ENCODE measurements at regions not wholly inside any gene's neighbourhood (a gene's known extent, or its start where the extent isn't known, plus 50 kb on each side); places are given as distances from the start of the nearest gene placed in this dataset.

GRCh38 chr7:52486267-52486666, 549.2 kb upstream of the POM121L12 start:
- FAIRE-seq: no peak
- 62% methylated on average over 3 of the region's 3 CpGs; no CpG with 5 or more reads in 1 of the 2 experiments for WGBS, 2 experiments (ENCODE audit: extremely low coverage in 1 of 2, insufficient coverage in 1 of 2, insufficient read length in 1 of 2, insufficient replicate concordance in 2 of 2, low coverage in 1 of 2, low lambda C conversion rate in 2 of 2, missing lambda C conversion rate in 1 of 2)
- TF ChIP-seq CHD1 (IDR thresholded peaks at IDR 0.05; ENCODE audit: low read depth, low read length) (no peak), SIRT6 (IDR thresholded peaks at IDR 0.05; ENCODE audit: low read length) (no peak), GTF2F1 (IDR thresholded peaks at IDR 0.05; ENCODE audit: borderline replicate concordance, low read depth, low read length) (no peak), EGR1 (IDR thresholded peaks at IDR 0.05; ENCODE audit: borderline replicate concordance, low read depth, low read length) (no peak), NANOG (IDR thresholded peaks at IDR 0.05; ENCODE audit: insufficient read depth, low read depth, low read length, poor library complexity, severe bottlenecking) (no peak), FOSL1 (IDR thresholded peaks at IDR 0.05; ENCODE audit: insufficient read depth, low read depth, low read length) (no peak), POLR2AphosphoS5 (IDR thresholded peaks at IDR 0.05; ENCODE audit: low read depth, low read length) (no peak), RFX5 (IDR thresholded peaks at IDR 0.05; ENCODE audit: borderline replicate concordance, low read depth, low read length) (no peak), NRF1 (IDR thresholded peaks at IDR 0.05; ENCODE audit: low read depth, low read length) (no peak), SP4 (IDR thresholded peaks at IDR 0.05; ENCODE audit: low read length) (no peak), JUN (IDR thresholded peaks at IDR 0.05; ENCODE audit: low read depth, low read length) (no peak), JUND (IDR thresholded peaks at IDR 0.05; ENCODE audit: low read length) (no peak), PHF8 (conservative IDR thresholded peaks at IDR 0.05; ENCODE audit: low read depth, low read length) (no peak), EZH2 (IDR thresholded peaks at IDR 0.05; ENCODE audit: low read depth, low read length, severe bottlenecking) (no peak), SIN3A (conservative IDR thresholded peaks at IDR 0.05 in 1 of 2, IDR thresholded peaks at IDR 0.05 in 1 of 2; ENCODE audit: low read depth in 1 of 2, low read length in 2 of 2) (no peak), CHD2 (IDR thresholded peaks at IDR 0.05; ENCODE audit: low read length) (no peak)

More at GRCh38 chr7:52486267-52486666, 549.2 kb upstream of the POM121L12 start:
- no peak overlapping the region for H2BK120ac ChIP-seq (replicated peaks; ENCODE audit: low read depth, low read length)
- no peak for DNase-seq (ENCODE audit: low read depth in 1 of 2, low spot score in 2 of 2)
- H3K4me3 ChIP-seq (ENCODE audit: extremely low read depth in 1 of 4, insufficient read depth in 2 of 4, low read depth in 3 of 4, low read length in 4 of 4): no peak overlapping the region
- H3K14ac ChIP-seq (ENCODE audit: insufficient read length): no peak overlapping the region
- H2AFZ ChIP-seq (ENCODE audit: low read length): peak overlapping the region; percentile 67; the same call in 1 of the 2 replicates
- H3K4me1 ChIP-seq (replicated peaks in 1 of 4; ENCODE audit: control insufficient read depth in 3 of 4, insufficient read depth in 4 of 4, low read length in 3 of 4): no peaks in the 10 kb centered on the region; a peak in 1 of 7 replicates
- H3K23me2 ChIP-seq (ENCODE audit: low read depth, low read length): no peaks in the 10 kb centered on the region
- H2BK20ac ChIP-seq (ENCODE audit: low read length): 0 out of 2 replicates have a peak overlapping the region, but pooled peaks have one; percentile 34
- POLR2A ChIA-PET (ENCODE audit: partially characterized antibody): no interaction called here
- no peak overlapping the region for H4K91ac ChIP-seq (replicated peaks; ENCODE audit: insufficient read length, low read length)
- no peak overlapping the region for H3K23ac ChIP-seq (ENCODE audit: insufficient read length)
- H3K9ac ChIP-seq (replicated peaks in 1 of 4; ENCODE audit: extremely low read depth in 1 of 4, low read depth in 3 of 4, low read length in 3 of 4): no peak overlapping the region
- no peaks in the 10 kb centered on the region for H4K20me1 ChIP-seq (replicated peaks in 1 of 2; ENCODE audit: control insufficient read depth in 1 of 2, insufficient read depth in 2 of 2, low read length in 2 of 2)
- H2AK5ac ChIP-seq (ENCODE audit: low read depth, low read length): no peak overlapping the region
- no peaks in the 10 kb centered on the region; a peak in 1 of 8 replicates for H3K36me3 ChIP-seq (ENCODE audit: control insufficient read depth in 2 of 4, insufficient read depth in 4 of 4, low read length in 3 of 4)
- H3K9me3 ChIP-seq (ENCODE audit: insufficient read depth in 2 of 2, low read depth in 1 of 2, low read length in 1 of 2): no peaks in the 10 kb centered on the region
- no peak overlapping the region for H3K27ac ChIP-seq (ENCODE audit: low read depth, low read length)
- H3K4me2 ChIP-seq (ENCODE audit: insufficient read depth in 1 of 2, low read depth in 2 of 2, low read length in 2 of 2): no peak overlapping the region
- no peak overlapping the region for H3K56ac ChIP-seq (replicated peaks; ENCODE audit: insufficient read length, low read depth, low read length)
- no peak overlapping the region for H2BK15ac ChIP-seq (ENCODE audit: low read length)
- no peak overlapping the region for H3K4ac ChIP-seq (replicated peaks; ENCODE audit: insufficient read length, low read depth, low read length)
- H4K5ac ChIP-seq (ENCODE audit: insufficient read length, low read depth, low read length): no peak overlapping the region
- no peak overlapping the region for H4K8ac ChIP-seq (ENCODE audit: extremely low read depth, insufficient read depth, low read length)
- no peak overlapping the region for H3K18ac ChIP-seq (ENCODE audit: extremely low read depth, low read length)
- no peaks in the 10 kb centered on the region for H3K79me2 ChIP-seq (ENCODE audit: control insufficient read depth in 1 of 2, insufficient read depth in 2 of 2, low read length in 2 of 2)
- H2BK12ac ChIP-seq (ENCODE audit: low read depth, low read length): no peak overlapping the region
- no peaks in the 10 kb centered on the region for H3K27me3 ChIP-seq (replicated peaks in 1 of 4; ENCODE audit: control insufficient read depth in 3 of 4, extremely low read depth in 1 of 4, insufficient read depth in 3 of 4, low read length in 3 of 4)
- H2BK5ac ChIP-seq (ENCODE audit: low read depth, low read length): no peak overlapping the region
- CTCF ChIA-PET (ENCODE audit: partially characterized antibody): interaction anchor here (0.6 kb wide), 1 partner anchor 441 kb away, joined by 3 read pairs; no protein-coding TSS in a partner anchor
- H3K79me1 ChIP-seq (ENCODE audit: low read depth, low read length): no peaks in the 10 kb centered on the region

Data from H1 (cell line).